IMR-90 (cell line): ENCODE measurements at regions not wholly inside any gene's neighbourhood (a gene's known extent, or its start where the extent isn't known, plus 50 kb on each side); places are given as distances from the start of the nearest gene placed in this dataset.

Experiments used
- ATAC-seq: fragments of 200-7000 bp; cut with Tn5 transposase; 2 replicates; pipeline ENCODE4 v1.9.1; 2020; ENCODE audit warnings: low read depth, mild to moderate bottlenecking, moderate library complexity
- BruUV-seq: library from RNA; stranded (reverse); fragments of 400-500 nt; replicated peaks from 2 replicates; lab custom pipeline; 2021; lab: Mats Ljungman, UMichigan
- CTCF ChIA-PET: fragments of 300-600 bp; formaldehyde crosslinking; extraction: SDS; loops from one replicate; lab custom pipeline; 2021; ENCODE audit warnings: antibody characterized with exemption; lab: Yijun Ruan, JAX
- POLR2A ChIA-PET: fragments of 300-600 bp; sonication (Branson Sonifier 250); formaldehyde crosslinking; loops from one replicate; lab custom pipeline; 2022; ENCODE audit warnings: antibody characterized with exemption; ENCODE audit not compliant: unreplicated experiment; lab: Charles Lee
- DNase-seq: peaks from one replicate; pipeline ENCODE4 v3.0.0; 2013
- H2AFZ ChIP-seq: replicated peaks from 2 replicates; pipeline ENCODE3; 2013; ENCODE audit warnings: low read length, mild to moderate bottlenecking; ENCODE audit not compliant: poor library complexity
- H2AK5ac ChIP-seq: 2 replicates; pipeline ENCODE4 v1.6.1; 2013; ENCODE audit warnings: low read depth, low read length, inconsistent platforms
- H2AK9ac ChIP-seq: replicated peaks from 2 replicates; pipeline ENCODE3; 2013; ENCODE audit warnings: mild to moderate bottlenecking, low read depth, low read length, moderate library complexity; ENCODE audit not compliant: poor library complexity
- H2BK120ac ChIP-seq: 2 replicates; pipeline ENCODE4 v1.6.1; 2013; ENCODE audit warnings: low read depth, low read length, inconsistent platforms
- H2BK15ac ChIP-seq: 3 replicates; pipeline ENCODE4 v1.6.1; 2013; ENCODE audit warnings: low read depth, low read length, inconsistent platforms
- H2BK20ac ChIP-seq: 2 replicates; pipeline ENCODE4 v1.6.1; 2013; ENCODE audit warnings: low read depth, mild to moderate bottlenecking, inconsistent platforms, low read length, moderate library complexity
- H2BK5ac ChIP-seq: 2 replicates; pipeline ENCODE4 v1.6.1; 2013; ENCODE audit warnings: mild to moderate bottlenecking, low read depth, low read length, inconsistent platforms; ENCODE audit not compliant: poor library complexity, severe bottlenecking
- H3K14ac ChIP-seq: replicated peaks from 2 replicates; pipeline ENCODE4 v1.6.1; 2013; ENCODE audit warnings: low read depth, low read length, inconsistent platforms
- H3K18ac ChIP-seq: 2 replicates; pipeline ENCODE4 v1.6.1; 2013; ENCODE audit warnings: low read depth, low read length, control low read depth
- H3K23ac ChIP-seq: 2 replicates; pipeline ENCODE4 v1.6.1; 2013; ENCODE audit warnings: low read depth, low read length, inconsistent platforms
- H3K27ac ChIP-seq: 2 replicates; pipeline ENCODE4 v1.5.1; 2013; ENCODE audit warnings: mild to moderate bottlenecking, control low read depth, low read length; ENCODE audit not compliant: insufficient read depth
- H3K27me3 ChIP-seq: 2 replicates; pipeline ENCODE4 v1.6.1; 2013; ENCODE audit warnings: low read length; ENCODE audit not compliant: control insufficient read depth, insufficient read depth
- H3K36me3 ChIP-seq: 2 replicates; pipeline ENCODE4 v1.6.1; 2013; ENCODE audit warnings: low read length, mixed read lengths; ENCODE audit not compliant: control insufficient read depth, insufficient read depth
- H3K4ac ChIP-seq: 2 replicates; pipeline ENCODE4 v1.6.1; 2013; ENCODE audit warnings: low read depth, low read length, inconsistent platforms
- H3K4me1 ChIP-seq: 2 replicates; pipeline ENCODE4 v1.6.1; 2013; ENCODE audit warnings: low read length, mixed read lengths; ENCODE audit not compliant: control insufficient read depth, insufficient read depth
- H3K4me2 ChIP-seq: 2 replicates; pipeline ENCODE4 v1.6.1; 2013; ENCODE audit warnings: low read depth, mild to moderate bottlenecking, control low read depth, low read length, moderate library complexity
- H3K4me3 ChIP-seq: 2 replicates; pipeline ENCODE4 v1.5.1; 2013; ENCODE audit warnings: low read depth, mild to moderate bottlenecking, control low read depth, low read length, moderate library complexity; ENCODE audit not compliant: insufficient read depth
- H3K56ac ChIP-seq: 2 replicates; pipeline ENCODE4 v1.6.1; 2013; ENCODE audit warnings: low read length, inconsistent platforms; ENCODE audit not compliant: insufficient read depth; ENCODE audit errors: extremely low read depth
- H3K79me1 ChIP-seq, 2 experiments: 2 replicates each; pipeline ENCODE4 v1.6.1; 2013; ENCODE audit warnings: low read length in 2 of 2, inconsistent platforms in 1 of 2, low read depth in 1 of 2
- H3K9ac ChIP-seq: 2 replicates; pipeline ENCODE4 v1.6.1; 2013; ENCODE audit warnings: low read depth, low read length, control low read depth
- H3K9me1 ChIP-seq: 2 replicates; pipeline ENCODE4 v1.6.1; 2013; ENCODE audit warnings: low read length, inconsistent platforms; ENCODE audit not compliant: insufficient read depth
- H3K9me3 ChIP-seq: 2 replicates; pipeline ENCODE4 v1.6.1; 2013; ENCODE audit warnings: low read length; ENCODE audit not compliant: control insufficient read depth, insufficient read depth
- H4K20me1 ChIP-seq: 2 replicates; pipeline ENCODE4 v1.6.1; 2013; ENCODE audit warnings: low read length, inconsistent platforms; ENCODE audit not compliant: insufficient read depth
- H4K5ac ChIP-seq: 2 replicates; pipeline ENCODE4 v1.6.1; 2013; ENCODE audit warnings: mild to moderate bottlenecking, low read depth, low read length, control low read depth
- H4K8ac ChIP-seq, 2 experiments: 2 replicates each; pipeline ENCODE4 v1.6.1; 2013; ENCODE audit warnings: low read depth in 2 of 2, low read length in 2 of 2, control low read depth in 1 of 2, inconsistent platforms in 1 of 2
- H4K91ac ChIP-seq: 2 replicates; pipeline ENCODE4 v1.6.1; 2013; ENCODE audit warnings: low read depth, low read length, inconsistent platforms; ENCODE audit not compliant: insufficient read depth
- CHD1 ChIP-seq: IDR thresholded peaks from 2 replicates; pipeline ENCODE4 v1.6.1; 2012; ENCODE audit warnings: low read depth, low read length, improper control_type of control experiment
- FOS ChIP-seq: fragments of 150-350 bp; IDR thresholded peaks from 2 replicates; pipeline ENCODE4 v1.6.1; 2016; ENCODE audit warnings: low read depth, low read length
- SMC3 ChIP-seq: fragments of 150-350 bp; IDR thresholded peaks from 2 replicates; pipeline ENCODE4 v1.6.1; 2016; ENCODE audit warnings: low read depth, mild to moderate bottlenecking, antibody characterized with exemption, low read length, moderate library complexity
- WGBS, 2 experiments: methylation state at CpG; one replicate each; pipeline versions ENCODE4 v1.1.5 to v1.1.7; 2013; ENCODE audit warnings: missing lambda C conversion rate in 2 of 2; ENCODE audit not compliant: insufficient read length in 1 of 2; ENCODE audit errors: extremely low coverage in 2 of 2; 5-methylcytosine and 5-hydroxymethylcytosine counted together
- dilution Hi-C: fragments of 300-500 bp; cut with HindIII; formaldehyde crosslinking; loops from one replicate; pipeline ENCODE4 v1.14.3; 2018; ENCODE audit warnings: low sequenced_read_pairs; ENCODE audit not compliant: unreplicated experiment
- in situ Hi-C: fragments of 300-500 bp; cut with MboI; formaldehyde crosslinking; loops from 3 replicates; pipeline ENCODE4 v1.14.3; 2019; ENCODE audit warnings: low sequenced_read_pairs, inconsistent platforms, mixed read lengths
- intact Hi-C: fragments of 100-400 bp; cut with micrococcal nuclease; formaldehyde crosslinking; loops from 2 replicates; pipeline ENCODE4 v1.10.0; 2022
- TF ChIP-seq, protein P1 (sequence below): fragments of 150-350 bp; IDR thresholded peaks from 2 replicates; pipeline ENCODE4 v1.6.1; 2017; ENCODE audit warnings: mild to moderate bottlenecking, antibody characterized with exemption, low read length, low read depth

DNA sequence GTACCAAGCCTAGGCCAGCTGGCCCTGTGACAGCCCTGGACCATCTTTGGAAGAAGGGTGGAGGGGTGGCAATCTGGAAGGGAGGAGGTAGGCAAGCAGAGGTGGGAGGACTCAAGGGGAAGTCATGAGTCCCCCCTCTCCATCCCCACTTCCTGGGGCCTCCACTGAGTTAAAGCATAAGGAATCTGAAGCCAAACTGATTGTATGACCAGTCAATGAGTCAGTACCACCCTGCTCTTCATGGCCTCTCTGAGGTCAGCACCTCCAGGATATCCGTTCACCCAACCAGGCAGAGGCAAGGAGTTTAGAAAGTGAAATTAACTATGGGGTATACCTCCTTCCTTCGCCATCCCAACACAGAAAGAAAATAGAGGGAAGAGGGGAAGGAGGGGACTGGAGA lies 272.7 kb downstream of the SOX9 start:
- TF ChIP-seq FOS, result peak; percentile 80
- TF ChIP-seq CHD1, result no peak
- TF ChIP-seq SMC3, result no peak
- TF ChIP-seq, protein P1, sequence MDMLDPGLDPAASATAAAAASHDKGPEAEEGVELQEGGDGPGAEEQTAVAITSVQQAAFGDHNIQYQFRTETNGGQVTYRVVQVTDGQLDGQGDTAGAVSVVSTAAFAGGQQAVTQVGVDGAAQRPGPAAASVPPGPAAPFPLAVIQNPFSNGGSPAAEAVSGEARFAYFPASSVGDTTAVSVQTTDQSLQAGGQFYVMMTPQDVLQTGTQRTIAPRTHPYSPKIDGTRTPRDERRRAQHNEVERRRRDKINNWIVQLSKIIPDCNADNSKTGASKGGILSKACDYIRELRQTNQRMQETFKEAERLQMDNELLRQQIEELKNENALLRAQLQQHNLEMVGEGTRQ, result no peak

More for the DNA sequence above, 272.7 kb downstream of the SOX9 start:
- ChIA-PET CTCF (no interaction called here), POLR2A (interaction anchor here (0.8 kb wide), 1 partner anchor 146 kb away, joined by 5 read pairs; no protein-coding TSS in a partner anchor)
- Histone ChIP-seq H3K27me3 (no peaks in the 10 kb centered on the region), H4K20me1 (no peaks in the 10 kb centered on the region; the same call in 1 of the 2 replicates), H3K18ac (peak overlapping the region; percentile 87), H3K56ac (peak overlapping the region; percentile 71), H3K27ac (peak overlapping the region; percentile 81), H3K14ac (peak overlapping the region; percentile 96), H3K79me1 (peaks cover 0 to 41% of the 10 kb centered on the region in 2 experiments; a peak in 2 of 4 replicates), H3K9ac (peak overlapping the region; percentile 7; the same call in 1 of the 2 replicates), H2AFZ (peak overlapping the region; percentile 82), H3K9me3 (no peaks in the 10 kb centered on the region), H2BK120ac (peak overlapping the region; percentile 99), H3K4ac (peak overlapping the region; percentile 97), H3K36me3 (no peaks in the 10 kb centered on the region), H2AK5ac (peak overlapping the region; percentile 95), H3K23ac (peak overlapping the region; percentile 93), H3K4me1 (peaks cover 44% of the 10 kb centered on the region), H3K4me2 (peak overlapping the region; percentile 80; the same call in 1 of the 2 replicates), H2AK9ac (peak overlapping the region; percentile 92), H2BK5ac (peak overlapping the region; percentile 97), H2BK15ac (peak overlapping the region; percentile 63), H3K4me3 (no peak overlapping the region), H2BK20ac (peak overlapping the region; percentile 97), H4K91ac (peak overlapping the region; percentile 96), H4K5ac (peak overlapping the region; percentile 84), H3K9me1 (peaks cover 35% of the 10 kb centered on the region), H4K8ac (peak overlapping the region; percentile 88 to 96)
- no CpG with 5 or more reads among the region's 2 CpGs for WGBS, 2 experiments
- intact Hi-C loops, result no loop called here
- in situ Hi-C loops, result loop anchor here (25.0 kb wide), 1 partner anchor 819 kb away; no protein-coding TSS in a partner anchor
- no TSS peak for BruUV-seq
- ATAC-seq (peak; percentile 75), DNase-seq (peak; percentile 95)
- dilution Hi-C loops, result no loop called here
